Natural killer cell (primary cell): ENCODE measurements at regions not wholly inside any gene's neighbourhood (a gene's known extent, or its start where the extent isn't known, plus 50 kb on each side); places are given as distances from the start of the nearest gene placed in this dataset.

Experiments used
- ATAC-seq, 3 donors: fragments of 150-1000 bp in 2 of 3; fragments of 200-7000 bp in 1 of 3; cut with Tn5 transposase; 1 replicate in 1 of 3; 2 replicates in 2 of 3; pipeline ENCODE4 v1.10.0; 2021; ENCODE audit warnings: mild to moderate bottlenecking in 2 of 3, moderate library complexity in 2 of 3
- DNase-seq, 2 donors: peaks; one replicate each; pipeline versions ENCODE4 v3.0.0 to v3.0.0-alpha.2; 2013 to 2021; ENCODE audit warnings: mixed read lengths in 1 of 2
- H3K27ac ChIP-seq: one replicate; pipeline ENCODE4 v1.5.1; 2013; ENCODE audit warnings: mild to moderate bottlenecking, low read length
- H3K27me3 ChIP-seq: one replicate; pipeline ENCODE4 v1.6.1; 2013; ENCODE audit warnings: low read length; ENCODE audit not compliant: control insufficient read depth, insufficient read depth
- H3K36me3 ChIP-seq: one replicate; pipeline ENCODE4 v1.6.1; 2013; ENCODE audit warnings: low read length; ENCODE audit not compliant: control insufficient read depth, insufficient read depth
- H3K4me1 ChIP-seq: one replicate; pipeline ENCODE4 v1.6.1; 2013; ENCODE audit warnings: low read length; ENCODE audit not compliant: control insufficient read depth, insufficient read depth
- H3K4me3 ChIP-seq: one replicate; pipeline ENCODE4 v1.5.1; 2013; ENCODE audit warnings: low read length
- H3K9me3 ChIP-seq: one replicate; pipeline ENCODE4 v1.6.1; 2013; ENCODE audit warnings: low read length; ENCODE audit not compliant: control insufficient read depth, insufficient read depth
- H3K27ac Mint-ChIP-seq, 2 donors: one replicate each; pipeline ENCODE4 v1.8.0; 2022; ENCODE audit warnings: mild to moderate bottlenecking in 2 of 2, mixed read lengths in 2 of 2, moderate library complexity in 1 of 2
- H3K27me3 Mint-ChIP-seq, 2 donors: one replicate each; pipeline ENCODE4 v1.8.0; 2022; ENCODE audit warnings: low read depth in 2 of 2, mixed read lengths in 2 of 2
- H3K36me3 Mint-ChIP-seq: one replicate; pipeline ENCODE4 v1.8.0; 2022; ENCODE audit warnings: mixed read lengths
- H3K4me1 Mint-ChIP-seq, 2 donors: one replicate each; pipeline ENCODE4 v1.8.0; 2022; ENCODE audit warnings: mixed read lengths in 2 of 2
- H3K4me3 Mint-ChIP-seq: one replicate; pipeline ENCODE4 v1.8.0; 2022; ENCODE audit warnings: mild to moderate bottlenecking, moderate library complexity, mixed read lengths
- H3K9me3 Mint-ChIP-seq, 2 donors: one replicate each; pipeline ENCODE4 v1.8.0; 2022; ENCODE audit warnings: mixed read lengths in 2 of 2
- CTCF ChIP-seq: fragments of 200-600 bp; IDR thresholded peaks from one replicate; pipeline ENCODE4 v1.8.0; 2022; ENCODE audit warnings: antibody characterized with exemption
- WGBS: methylation state at CpG from one replicate; pipeline ENCODE4 v1.1.7; 2013; ENCODE audit warnings: missing lambda C conversion rate; ENCODE audit not compliant: insufficient coverage; 5-methylcytosine and 5-hydroxymethylcytosine counted together
- intact Hi-C: fragments of 100-400 bp; cut with micrococcal nuclease; formaldehyde crosslinking; loops from one replicate; pipeline ENCODE4 v1.14.2; 2022

- DNase-seq: no peak
- WGBS: no CpG with 5 or more reads among the region's 1 CpG
- Histone ChIP-seq H3K27me3 (no peaks in the 10 kb centered on the region), H3K4me3 (no peak overlapping the region), H3K9me3 (no peaks in the 10 kb centered on the region), H3K36me3 (no peaks in the 10 kb centered on the region), H3K4me1 (no peaks in the 10 kb centered on the region), H3K27ac (no peak overlapping the region)
- no peaks in the 10 kb centered on the region for H3K27me3 Mint-ChIP-seq
- intact Hi-C loops: no loop called here
- no peak overlapping the region for H3K27ac Mint-ChIP-seq
- peaks cover 2 to 13% of the 10 kb centered on the region in 2 donors for H3K9me3 Mint-ChIP-seq
- no peak for ATAC-seq
- no peak overlapping the region for H3K4me3 Mint-ChIP-seq
- no peak for TF ChIP-seq CTCF
- no peaks in the 10 kb centered on the region for H3K4me1 Mint-ChIP-seq
- no peaks in the 10 kb centered on the region for H3K36me3 Mint-ChIP-seq
Measured at GRCh38 chr4:27828843-27829242, 968.2 kb downstream of the STIM2 start.

- DNase-seq (no peak), ATAC-seq (no peak)
- Histone ChIP-seq H3K4me3 (no peak overlapping the region), H3K27ac (no peak overlapping the region), H3K9me3 (no peaks in the 10 kb centered on the region), H3K4me1 (no peaks in the 10 kb centered on the region), H3K27me3 (no peaks in the 10 kb centered on the region), H3K36me3 (no peaks in the 10 kb centered on the region)
- Mint-ChIP-seq H3K4me1 (no peaks in the 10 kb centered on the region), H3K27ac (no peak overlapping the region), H3K4me3 (no peak overlapping the region), H3K36me3 (no peaks in the 10 kb centered on the region), H3K27me3 (no peaks in the 10 kb centered on the region), H3K9me3 (peaks cover 5 to 15% of the 10 kb centered on the region in 2 donors)
- no peak for TF ChIP-seq CTCF
- intact Hi-C loops: no loop called here
- 90% methylated on average over 2 of the region's 3 CpGs for WGBS
Measured at GRCh38 chr4:27830251-27830650, 969.6 kb downstream of the STIM2 start.

- Mint-ChIP-seq H3K4me3 (no peak overlapping the region), H3K27me3 (no peaks in the 10 kb centered on the region), H3K27ac (no peak overlapping the region), H3K9me3 (peaks cover 12 to 13% of the 10 kb centered on the region in 2 donors), H3K36me3 (no peaks in the 10 kb centered on the region), H3K4me1 (no peaks in the 10 kb centered on the region)
- Histone ChIP-seq H3K36me3 (no peaks in the 10 kb centered on the region), H3K27me3 (no peaks in the 10 kb centered on the region), H3K27ac (no peak overlapping the region), H3K4me3 (no peak overlapping the region), H3K9me3 (no peaks in the 10 kb centered on the region), H3K4me1 (no peaks in the 10 kb centered on the region)
- DNase-seq (no peak), ATAC-seq (no peak)
- intact Hi-C loops: no loop called here
- WGBS: 100% methylated on average over 1 of the region's 1 CpG
- TF ChIP-seq CTCF: no peak
Measured at GRCh38 chr4:27835851-27836250, 975.2 kb downstream of the STIM2 start.

- DNase-seq: no peak
- no peaks in the 10 kb centered on the region for H3K27me3 ChIP-seq
- Mint-ChIP-seq H3K4me1 (no peaks in the 10 kb centered on the region), H3K27me3 (no peaks in the 10 kb centered on the region), H3K4me3 (no peak overlapping the region), H3K36me3 (no peaks in the 10 kb centered on the region), H3K9me3 (peaks cover 13 to 14% of the 10 kb centered on the region in 2 donors), H3K27ac (no peak overlapping the region)
- no peaks in the 10 kb centered on the region for H3K4me1 ChIP-seq
- no peak for TF ChIP-seq CTCF
- 100% methylated on average over 4 of the region's 4 CpGs for WGBS
- no peak overlapping the region for H3K27ac ChIP-seq
- intact Hi-C loops: no loop called here
- no peak overlapping the region for H3K4me3 ChIP-seq
- no peaks in the 10 kb centered on the region for H3K9me3 ChIP-seq
- H3K36me3 ChIP-seq: no peaks in the 10 kb centered on the region
- no peak for ATAC-seq
Measured at GRCh38 chr4:27836523-27836922, 975.9 kb downstream of the STIM2 start.
